BE2C (cell line): ENCODE measurements at regions not wholly inside any gene's neighbourhood (a gene's known extent, or its start where the extent isn't known, plus 50 kb on each side); places are given as distances from the start of the nearest gene placed in this dataset.

Experiments
- DNase-seq: peaks from one replicate; pipeline ENCODE4 v3.0.0-alpha.2; 2020
- H3K27me3 ChIP-seq: fragments of 250-450 bp; sonication (Bioruptor Pico); 2 replicates; pipeline ENCODE4 v1.5.1; 2020; ENCODE audit warnings: mild to moderate bottlenecking
- H3K36me3 ChIP-seq: fragments of 250-450 bp; sonication (Bioruptor Pico); 2 replicates; pipeline ENCODE4 v1.5.1; 2020; ENCODE audit warnings: mild to moderate bottlenecking
- H3K4me1 ChIP-seq: fragments of 250-450 bp; sonication (Bioruptor Pico); 2 replicates; pipeline ENCODE4 v1.5.1; 2020
- H3K4me3 ChIP-seq: 2 replicates; pipeline ENCODE4 v1.5.1; 2011; ENCODE audit warnings: low read depth, low read length
- H3K9me3 ChIP-seq: fragments of 250-450 bp; sonication (Bioruptor Pico); 2 replicates; pipeline ENCODE4 v1.5.1; 2020
- TF ChIP-seq, protein P1 (sequence below): IDR thresholded peaks from 2 replicates; pipeline ENCODE4 v1.5.1; 2012; ENCODE audit warnings: mild to moderate bottlenecking, low read depth, low read length

DNA sequence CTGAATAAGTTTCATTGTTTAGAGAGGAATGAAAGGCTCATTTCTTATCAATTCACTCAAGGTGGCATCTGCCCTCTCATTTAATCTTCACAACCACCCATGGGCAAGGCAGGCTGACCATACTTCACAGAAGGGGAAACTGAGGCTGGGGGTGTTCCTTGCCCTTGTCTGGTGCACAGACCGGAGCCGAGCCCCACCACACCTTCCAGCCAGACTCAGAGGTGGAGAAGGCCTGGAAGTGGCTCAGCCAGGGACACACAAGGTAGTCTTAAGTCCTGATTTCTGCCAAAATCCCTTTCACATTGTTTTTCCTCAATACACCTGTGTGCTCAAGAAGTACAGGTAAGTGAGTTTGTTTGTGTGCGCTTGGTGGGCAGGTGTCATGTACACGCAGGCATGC is 111.9 kb upstream of the TEX51 start:
- Histone ChIP-seq H3K4me1 (no peaks in the 10 kb centered on the region), H3K4me3 (no peak overlapping the region), H3K9me3 (no peaks in the 10 kb centered on the region), H3K36me3 (no peaks in the 10 kb centered on the region), H3K27me3 (no peaks in the 10 kb centered on the region)
- DNase-seq = no peak
- TF ChIP-seq, protein P1, sequence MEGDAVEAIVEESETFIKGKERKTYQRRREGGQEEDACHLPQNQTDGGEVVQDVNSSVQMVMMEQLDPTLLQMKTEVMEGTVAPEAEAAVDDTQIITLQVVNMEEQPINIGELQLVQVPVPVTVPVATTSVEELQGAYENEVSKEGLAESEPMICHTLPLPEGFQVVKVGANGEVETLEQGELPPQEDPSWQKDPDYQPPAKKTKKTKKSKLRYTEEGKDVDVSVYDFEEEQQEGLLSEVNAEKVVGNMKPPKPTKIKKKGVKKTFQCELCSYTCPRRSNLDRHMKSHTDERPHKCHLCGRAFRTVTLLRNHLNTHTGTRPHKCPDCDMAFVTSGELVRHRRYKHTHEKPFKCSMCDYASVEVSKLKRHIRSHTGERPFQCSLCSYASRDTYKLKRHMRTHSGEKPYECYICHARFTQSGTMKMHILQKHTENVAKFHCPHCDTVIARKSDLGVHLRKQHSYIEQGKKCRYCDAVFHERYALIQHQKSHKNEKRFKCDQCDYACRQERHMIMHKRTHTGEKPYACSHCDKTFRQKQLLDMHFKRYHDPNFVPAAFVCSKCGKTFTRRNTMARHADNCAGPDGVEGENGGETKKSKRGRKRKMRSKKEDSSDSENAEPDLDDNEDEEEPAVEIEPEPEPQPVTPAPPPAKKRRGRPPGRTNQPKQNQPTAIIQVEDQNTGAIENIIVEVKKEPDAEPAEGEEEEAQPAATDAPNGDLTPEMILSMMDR = no peak

DNA sequence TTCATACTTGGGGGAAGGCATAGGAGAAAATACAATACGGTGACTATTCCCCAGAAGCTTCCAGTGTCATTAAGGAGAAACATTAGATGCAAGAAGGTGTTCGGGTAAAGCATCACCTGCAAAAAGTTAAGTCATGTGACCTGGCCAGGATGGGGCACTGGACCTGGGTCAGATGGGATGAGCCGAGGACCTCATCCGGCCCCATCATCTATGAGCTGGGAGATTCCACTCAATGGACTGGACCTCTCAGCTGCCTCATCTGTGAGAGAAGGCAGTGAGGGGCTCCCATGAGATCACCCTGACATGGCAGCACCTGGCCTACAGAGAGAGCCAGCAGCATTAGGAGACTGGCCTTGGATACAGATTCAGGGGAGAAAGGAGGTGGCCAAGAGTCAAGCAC is 111.4 kb upstream of the TEX51 start:
- Histone ChIP-seq H3K9me3 (no peaks in the 10 kb centered on the region), H3K4me3 (no peak overlapping the region), H3K27me3 (no peaks in the 10 kb centered on the region), H3K4me1 (no peaks in the 10 kb centered on the region), H3K36me3 (no peaks in the 10 kb centered on the region)
- DNase-seq = no peak
- TF ChIP-seq, protein P1 = no peak

DNA sequence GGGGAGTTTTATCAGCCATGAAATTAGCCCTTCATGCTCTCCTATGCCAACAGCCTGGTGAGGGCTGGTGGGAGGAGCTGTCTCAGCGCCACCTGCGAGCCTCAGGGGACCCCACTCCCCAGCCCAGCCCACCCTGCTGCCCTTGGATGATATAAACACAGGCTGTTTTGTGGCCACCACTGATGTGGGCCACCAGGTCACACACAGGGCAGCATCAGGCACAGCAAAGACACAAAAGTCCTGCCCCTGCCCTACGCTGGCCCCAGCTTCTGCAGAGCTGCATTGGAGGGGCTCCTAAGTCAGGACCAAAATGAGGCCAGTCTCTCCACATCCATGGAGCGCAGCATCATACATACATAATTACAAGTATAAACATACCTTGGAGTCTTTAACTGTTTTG is 110.6 kb upstream of the TEX51 start:
- H3K4me3 ChIP-seq = no peak overlapping the region
- H3K36me3 ChIP-seq = no peaks in the 10 kb centered on the region
- no peaks in the 10 kb centered on the region for H3K4me1 ChIP-seq
- DNase-seq = no peak
- H3K27me3 ChIP-seq = no peaks in the 10 kb centered on the region
- no peaks in the 10 kb centered on the region for H3K9me3 ChIP-seq
- TF ChIP-seq, protein P1 = no peak

DNA sequence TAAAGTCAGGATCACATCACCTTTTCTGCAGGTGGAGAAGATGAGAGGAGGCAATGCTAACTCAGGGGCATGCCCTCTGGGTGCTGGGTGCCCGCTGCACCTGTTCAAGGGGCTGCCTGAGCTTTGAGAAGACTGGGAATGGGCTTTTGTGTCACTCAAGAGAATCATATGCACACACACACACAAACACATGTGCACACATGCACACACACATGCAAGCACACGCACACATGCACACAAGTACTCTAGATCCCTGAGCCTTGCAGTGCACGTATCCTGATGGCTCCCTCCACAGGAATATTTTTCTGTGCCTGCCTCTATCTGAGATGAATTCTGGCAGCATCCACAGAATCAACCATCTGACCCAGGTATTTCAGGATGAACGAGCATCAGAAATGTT is 110.0 kb upstream of the TEX51 start:
- no peaks in the 10 kb centered on the region for H3K27me3 ChIP-seq
- DNase-seq = no peak
- H3K36me3 ChIP-seq = no peaks in the 10 kb centered on the region
- TF ChIP-seq, protein P1 = no peak
- H3K4me1 ChIP-seq = no peaks in the 10 kb centered on the region
- no peaks in the 10 kb centered on the region for H3K9me3 ChIP-seq
- H3K4me3 ChIP-seq = no peak overlapping the region

DNA sequence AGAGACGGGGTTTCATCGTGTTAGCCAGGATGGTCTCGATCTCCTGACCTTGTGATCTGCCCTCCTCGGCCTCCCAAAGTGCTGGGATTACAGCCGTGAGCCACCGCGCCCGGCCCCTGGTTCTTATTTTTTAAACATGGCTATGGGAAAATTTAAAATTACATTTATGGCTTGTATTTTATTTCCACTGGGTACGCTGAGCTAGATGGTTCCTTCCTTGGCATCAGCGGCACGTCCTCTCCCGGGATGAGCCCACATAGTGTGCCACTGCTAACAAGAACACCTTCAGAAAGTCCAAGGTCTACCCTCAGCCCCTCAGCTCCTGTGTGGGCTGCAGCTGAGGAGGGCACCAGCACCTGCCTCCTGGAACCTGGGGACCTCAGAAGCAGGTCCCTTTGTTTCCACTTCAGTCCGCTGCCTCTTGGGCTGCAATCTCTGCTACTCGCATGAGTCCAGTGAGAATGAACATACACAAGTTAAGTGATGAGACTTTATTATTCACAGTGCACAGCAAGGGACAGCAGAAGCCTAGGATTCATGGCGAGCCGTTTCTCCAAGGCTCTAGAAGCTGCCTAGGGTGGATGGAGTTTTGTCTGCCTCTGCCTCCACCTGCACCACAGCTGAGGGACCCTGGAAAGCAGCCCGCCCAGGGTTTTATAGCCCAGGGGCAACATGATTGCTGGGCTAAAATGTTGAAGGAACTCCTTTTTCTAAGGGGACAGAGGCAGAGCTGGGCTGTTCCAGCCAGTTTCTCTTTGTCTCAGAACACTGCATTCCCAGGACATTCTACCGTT is 107.5 kb upstream of the TEX51 start:
- TF ChIP-seq, protein P1 = no peak
- no peak overlapping the region for H3K4me3 ChIP-seq
- no peaks in the 10 kb centered on the region for H3K27me3 ChIP-seq
- no peaks in the 10 kb centered on the region for H3K4me1 ChIP-seq
- H3K9me3 ChIP-seq = no peaks in the 10 kb centered on the region
- H3K36me3 ChIP-seq = no peaks in the 10 kb centered on the region
- DNase-seq = no peak

DNA sequence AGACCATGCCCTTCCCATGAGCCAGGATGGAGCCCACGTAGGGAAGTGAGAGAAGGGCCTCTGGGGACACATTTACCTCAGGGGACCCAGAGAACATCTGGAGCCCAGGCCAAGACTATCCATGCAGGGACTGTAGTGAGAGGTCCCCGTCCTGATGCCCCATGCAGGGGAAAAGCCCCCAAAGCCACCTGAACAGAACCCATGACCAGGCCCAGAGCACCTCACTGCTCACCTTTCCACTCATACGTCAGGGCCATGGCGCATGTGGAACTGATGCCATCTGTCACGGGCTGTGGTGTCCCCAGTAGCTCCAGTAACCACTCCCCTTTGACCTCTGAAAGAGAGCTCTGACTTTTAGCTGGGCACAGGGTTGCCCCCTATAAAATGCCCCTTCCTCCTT is 106.5 kb upstream of the TEX51 start:
- H3K9me3 ChIP-seq = no peaks in the 10 kb centered on the region
- TF ChIP-seq, protein P1 = no peak
- no peaks in the 10 kb centered on the region for H3K27me3 ChIP-seq
- no peak overlapping the region for H3K4me3 ChIP-seq
- no peaks in the 10 kb centered on the region for H3K4me1 ChIP-seq
- no peak for DNase-seq
- H3K36me3 ChIP-seq = no peaks in the 10 kb centered on the region
